DOHH2 (cell line): ENCODE measurements at regions not wholly inside any gene's neighbourhood (a gene's known extent, or its start where the extent isn't known, plus 50 kb on each side); places are given as distances from the start of the nearest gene placed in this dataset.

Experiments
- H3F3A ChIP-seq: fragments of 200-600 bp; sonication (generic), shearing (Covaris generic); 2 replicates; pipeline ENCODE4 v1.6.0; 2016; ENCODE audit warnings: antibody characterized with exemption, mild to moderate bottlenecking; ENCODE audit not compliant: control insufficient read depth, insufficient read depth
- H3K27ac ChIP-seq: fragments of 200-600 bp; sonication (generic); 2 replicates; pipeline ENCODE4 v1.5.1; 2014; ENCODE audit warnings: low read depth, mild to moderate bottlenecking, low read length, moderate library complexity
- H3K27me3 ChIP-seq: fragments of 200-600 bp; sonication (generic); 2 replicates; pipeline ENCODE4 v1.6.1; 2014; ENCODE audit warnings: mild to moderate bottlenecking, low read length, mixed read lengths; ENCODE audit not compliant: control insufficient read depth
- H3K36me3 ChIP-seq: fragments of 200-600 bp; sonication (generic); 2 replicates; pipeline ENCODE4 v1.6.1; 2014; ENCODE audit warnings: mild to moderate bottlenecking, low read length, moderate library complexity, mixed read lengths; ENCODE audit not compliant: control insufficient read depth
- H3K4me1 ChIP-seq: fragments of 200-600 bp; sonication (generic); 2 replicates; pipeline ENCODE4 v1.6.1; 2014; ENCODE audit warnings: mild to moderate bottlenecking, low read length, mixed read lengths; ENCODE audit not compliant: control insufficient read depth
- H3K4me2 ChIP-seq: fragments of 200-600 bp; sonication (generic); 2 replicates; pipeline ENCODE4 v1.6.0; 2014; ENCODE audit warnings: mild to moderate bottlenecking, low read length, moderate library complexity
- H3K4me3 ChIP-seq: fragments of 200-600 bp; sonication (generic); 2 replicates; pipeline ENCODE4 v1.5.1; 2014; ENCODE audit warnings: mild to moderate bottlenecking, low read length, mixed read lengths
- H3K79me2 ChIP-seq: fragments of 200-600 bp; sonication (generic); 2 replicates; pipeline ENCODE4 v1.6.1; 2014; ENCODE audit warnings: mild to moderate bottlenecking, low read length, mixed read lengths; ENCODE audit not compliant: control insufficient read depth
- H3K9me2 ChIP-seq: fragments of 200-600 bp; sonication (generic); replicated peaks from 2 replicates; pipeline ENCODE4 v1.6.1; 2014; ENCODE audit warnings: mild to moderate bottlenecking, low read length, mixed read lengths; ENCODE audit not compliant: control insufficient read depth
- H3K9me3 ChIP-seq: fragments of 200-600 bp; sonication (generic); 2 replicates; pipeline ENCODE4 v1.6.1; 2014; ENCODE audit warnings: antibody characterized with exemption, low read length, mixed read lengths; ENCODE audit not compliant: control insufficient read depth, insufficient read depth
- H4K20me1 ChIP-seq: fragments of 200-600 bp; sonication (generic); 2 replicates; pipeline ENCODE4 v1.6.0; 2014; ENCODE audit warnings: low read depth, mild to moderate bottlenecking, antibody characterized with exemption, low read length, moderate library complexity; ENCODE audit not compliant: control insufficient read depth, insufficient read depth
- CTCF ChIP-seq: fragments of 200-600 bp; sonication (generic); IDR thresholded peaks from one replicate; pipeline ENCODE4 v1.5.1; 2014; ENCODE audit warnings: antibody characterized with exemption, mild to moderate bottlenecking, low read depth, low read length; ENCODE audit not compliant: poor library complexity, severe bottlenecking
- EZH2phosphoT487 ChIP-seq: fragments of 200-600 bp; sonication (generic); IDR thresholded peaks from 2 replicates; pipeline ENCODE4 v1.6.1; 2017; ENCODE audit warnings: borderline replicate concordance, mild to moderate bottlenecking, antibody characterized with exemption, low read length, moderate library complexity, mixed read lengths

GRCh38 chr14:84442521-84442920 lies 1087.4 kb upstream of the FLRT2 start:
- Histone ChIP-seq H3K4me1 (no peaks in the 10 kb centered on the region), H3K27me3 (no peaks in the 10 kb centered on the region), H3K4me2 (no peak overlapping the region), H3K36me3 (no peaks in the 10 kb centered on the region), H3K9me2 (no peaks in the 10 kb centered on the region), H3K27ac (no peak overlapping the region), H3K4me3 (no peak overlapping the region), H3F3A (no peaks in the 10 kb centered on the region), H3K9me3 (no peaks in the 10 kb centered on the region; the same call in 1 of the 2 replicates), H4K20me1 (no peaks in the 10 kb centered on the region), H3K79me2 (no peaks in the 10 kb centered on the region)
- TF ChIP-seq CTCF (no peak), EZH2phosphoT487 (no peak)

GRCh38 chr14:84445486-84445885 lies 1084.5 kb upstream of the FLRT2 start:
- Histone ChIP-seq H3K36me3 (no peaks in the 10 kb centered on the region), H3K4me1 (no peaks in the 10 kb centered on the region), H3F3A (no peaks in the 10 kb centered on the region)

GRCh38 chr14:84446250-84446649 lies 1083.7 kb upstream of the FLRT2 start:
- H3K27ac ChIP-seq, result no peak overlapping the region
- TF ChIP-seq EZH2phosphoT487 (no peak), CTCF (no peak)
- H3F3A ChIP-seq, result no peaks in the 10 kb centered on the region
- H3K36me3 ChIP-seq, result no peaks in the 10 kb centered on the region
- no peak overlapping the region for H3K4me3 ChIP-seq
- H3K4me1 ChIP-seq, result no peaks in the 10 kb centered on the region
- no peaks in the 10 kb centered on the region for H4K20me1 ChIP-seq
- no peaks in the 10 kb centered on the region for H3K27me3 ChIP-seq
- no peaks in the 10 kb centered on the region for H3K9me3 ChIP-seq
- no peaks in the 10 kb centered on the region for H3K9me2 ChIP-seq
- no peak overlapping the region for H3K4me2 ChIP-seq
- H3K79me2 ChIP-seq, result no peaks in the 10 kb centered on the region

More at GRCh38 chr14:84445486-84445885, 1084.5 kb upstream of the FLRT2 start:
- H3K9me3 ChIP-seq, result no peaks in the 10 kb centered on the region
- no peaks in the 10 kb centered on the region for H3K9me2 ChIP-seq
- H3K4me2 ChIP-seq, result no peak overlapping the region
- H3K27ac ChIP-seq, result no peak overlapping the region
- TF ChIP-seq EZH2phosphoT487, result no peak
- no peak for TF ChIP-seq CTCF
- H3K79me2 ChIP-seq, result no peaks in the 10 kb centered on the region
- H4K20me1 ChIP-seq, result no peaks in the 10 kb centered on the region
- H3K27me3 ChIP-seq, result no peaks in the 10 kb centered on the region
- no peak overlapping the region for H3K4me3 ChIP-seq
